ENCODE measurements at regions not wholly inside any gene's neighbourhood (a gene's known extent, or its start where the extent isn't known, plus 50 kb on each side); places are given as distances from the start of the nearest gene placed in this dataset.

GRCh38 chr3:135781026-135781815, 184.3 kb upstream of the PPP2R3A start:
- no peak overlapping the region for H3K4me3 ChIP-seq (ENCODE audit: low read depth, low read length)
- DNase-seq (ENCODE audit: low read depth), result no peak
- no peak for TF ChIP-seq CTCF (IDR thresholded peaks at IDR 0.05; ENCODE audit: low read depth, low read length, missing control alignments)

- TF ChIP-seq CTCF (IDR thresholded peaks at IDR 0.05; ENCODE audit: low read depth, low read length, missing control alignments), result no peak
- DNase-seq (ENCODE audit: low read depth), result peak; percentile 7
- H3K4me3 ChIP-seq (ENCODE audit: low read depth, low read length), result no peak overlapping the region
Observed at GRCh38 chr3:135784557-135784956, 181.0 kb upstream of the PPP2R3A start.

- no peak for DNase-seq (ENCODE audit: low read depth)
- no peak overlapping the region for H3K4me3 ChIP-seq (ENCODE audit: low read depth, low read length)
- TF ChIP-seq CTCF (IDR thresholded peaks at IDR 0.05; ENCODE audit: low read depth, low read length, missing control alignments), result no peak
Observed at GRCh38 chr3:135788146-135788545, 177.4 kb upstream of the PPP2R3A start.

- DNase-seq (ENCODE audit: low read depth), result no peak
- no peak overlapping the region for H3K4me3 ChIP-seq (ENCODE audit: low read depth, low read length)
- no peak for TF ChIP-seq CTCF (IDR thresholded peaks at IDR 0.05; ENCODE audit: low read depth, low read length, missing control alignments)
Observed at GRCh38 chr3:135788978-135789377, 176.6 kb upstream of the PPP2R3A start.

GRCh38 chr3:135792174-135792573, 173.4 kb upstream of the PPP2R3A start:
- no peak for TF ChIP-seq CTCF (IDR thresholded peaks at IDR 0.05; ENCODE audit: low read depth, low read length, missing control alignments)
- no peak overlapping the region for H3K4me3 ChIP-seq (ENCODE audit: low read depth, low read length)
- DNase-seq (ENCODE audit: low read depth), result no peak

GRCh38 chr3:135792858-135793475, 172.6 kb upstream of the PPP2R3A start:
- no peak overlapping the region for H3K4me3 ChIP-seq (ENCODE audit: low read depth, low read length)
- TF ChIP-seq CTCF (IDR thresholded peaks at IDR 0.05; ENCODE audit: low read depth, low read length, missing control alignments), result no peak
- DNase-seq (ENCODE audit: low read depth), result no peak
